NCI-H187 treated with DMSO at 0.1 percent for 48 hours (cell line): ENCODE measurements at regions not wholly inside any gene's neighbourhood (a gene's known extent, or its start where the extent isn't known, plus 50 kb on each side); places are given as distances from the start of the nearest gene placed in this dataset.
"Not testable (repeated sequence)": the region's sequence is repeated elsewhere in the genome, so short reads cannot be mapped to it uniquely, and the experiment has no call there.

Experiments
- DNase-seq: peaks from one replicate; lab custom pipeline; 2025; lab: John Stamatoyannopoulos, UW

- no peak for DNase-seq
Observed at GRCh38 chr3:81910244-81910852, 148.9 kb upstream of the GBE1 start.

GRCh38 chr3:81909796-81910195, 148.4 kb upstream of the GBE1 start:
- DNase-seq, result no peak

- DNase-seq, result no peak
Observed at GRCh38 chr3:81908561-81908960, 147.1 kb upstream of the GBE1 start.

GRCh38 chr3:81898336-81898735, 136.9 kb upstream of the GBE1 start:
- DNase-seq, result no peak

GRCh38 chr3:81894598-81894997, 133.2 kb upstream of the GBE1 start:
- no peak for DNase-seq

GRCh38 chr3:81891055-81891895, 129.8 kb upstream of the GBE1 start:
- DNase-seq, result no peak

- no peak for DNase-seq
Observed at GRCh38 chr3:81888914-81889557, 127.6 kb upstream of the GBE1 start.

GRCh38 chr3:81887448-81887847, 126.0 kb upstream of the GBE1 start:
- no peak for DNase-seq

- DNase-seq, result no peak
Observed at GRCh38 chr3:81886081-81886480, 124.6 kb upstream of the GBE1 start.

GRCh38 chr3:81884791-81885190, 123.3 kb upstream of the GBE1 start:
- no peak for DNase-seq

- DNase-seq, result no peak
Observed at GRCh38 chr3:81876826-81877225, 115.4 kb upstream of the GBE1 start.

- DNase-seq, result no peak
Observed at GRCh38 chr3:81874738-81875137, 113.3 kb upstream of the GBE1 start.

GRCh38 chr3:81872566-81872965, 111.1 kb upstream of the GBE1 start:
- no peak for DNase-seq

GRCh38 chr3:81871358-81872155, 110.1 kb upstream of the GBE1 start:
- no peak for DNase-seq

- DNase-seq, result no peak
Observed at GRCh38 chr3:81869382-81869781, 107.9 kb upstream of the GBE1 start.

- DNase-seq, result no peak
Observed at GRCh38 chr3:81868597-81868996, 107.2 kb upstream of the GBE1 start.

- no peak for DNase-seq
Observed at GRCh38 chr3:81867875-81868274, 106.4 kb upstream of the GBE1 start.

GRCh38 chr3:81865164-81865563, 103.7 kb upstream of the GBE1 start:
- not testable (repeated sequence) for DNase-seq

- DNase-seq, result no peak
Observed at GRCh38 chr3:81864272-81864671, 102.8 kb upstream of the GBE1 start.

- no peak for DNase-seq
Observed at GRCh38 chr3:81863756-81864155, 102.3 kb upstream of the GBE1 start.

- no peak for DNase-seq
Observed at GRCh38 chr3:81861593-81861992, 100.1 kb upstream of the GBE1 start.

GRCh38 chr3:81859524-81859923, 98.1 kb upstream of the GBE1 start:
- DNase-seq, result no peak
